Stomach smooth muscle (tissue), 2 donors: ENCODE measurements at regions not wholly inside any gene's neighbourhood (a gene's known extent, or its start where the extent isn't known, plus 50 kb on each side); places are given as distances from the start of the nearest gene placed in this dataset.

Experiments
- H3K27ac ChIP-seq: one replicate; pipeline ENCODE4 v1.7.0; 2013; ENCODE audit warnings: mild to moderate bottlenecking, low read length, inconsistent platforms
- H3K27me3 ChIP-seq, 2 donors: one replicate each; pipeline ENCODE4 v1.7.0; 2013; ENCODE audit warnings: low read length in 2 of 2; ENCODE audit not compliant: insufficient read depth in 2 of 2, control insufficient read depth in 1 of 2
- H3K36me3 ChIP-seq, 2 donors: one replicate each; pipeline ENCODE4 v1.7.0; 2013; ENCODE audit warnings: low read length in 2 of 2; ENCODE audit not compliant: control insufficient read depth in 2 of 2, insufficient read depth in 2 of 2
- H3K4me1 ChIP-seq: one replicate; pipeline ENCODE4 v1.7.0; 2013; ENCODE audit warnings: low read length; ENCODE audit not compliant: control insufficient read depth, insufficient read depth
- H3K4me3 ChIP-seq, 2 donors: one replicate each; pipeline ENCODE4 v1.7.0; 2013; ENCODE audit warnings: low read length in 2 of 2
- H3K9ac ChIP-seq, 2 donors: one replicate each; pipeline ENCODE4 v1.7.0; 2013; ENCODE audit warnings: low read length in 2 of 2, mild to moderate bottlenecking in 1 of 2
- H3K9me3 ChIP-seq, 2 donors: one replicate each; pipeline ENCODE4 v1.7.0; 2013; ENCODE audit warnings: low read length in 2 of 2; ENCODE audit not compliant: control insufficient read depth in 2 of 2
- donor health status: healthy.
- donor health status: Pancreatic carcinoma.

DNA sequence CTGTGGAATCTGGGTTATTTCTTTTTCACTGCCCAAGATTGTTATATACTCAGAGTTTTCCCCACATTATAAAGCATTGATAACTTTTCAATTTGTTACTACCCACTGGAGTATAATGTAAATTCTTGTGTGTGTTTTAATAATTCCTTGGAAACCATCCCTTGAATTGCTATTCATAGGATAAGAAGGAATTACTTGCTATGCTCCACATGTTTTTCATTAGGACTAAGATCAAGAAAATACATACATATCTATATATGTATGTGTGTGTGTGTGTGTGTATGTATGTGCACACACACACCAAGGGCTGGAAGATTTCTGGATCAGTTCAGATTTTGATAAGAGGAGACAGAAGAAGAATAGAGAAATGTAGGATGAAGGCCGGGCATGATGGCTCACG, 206.4 kb upstream of the JADE1 start:
- peaks cover 30% of the 10 kb centered on the region for H3K4me1 ChIP-seq

DNA sequence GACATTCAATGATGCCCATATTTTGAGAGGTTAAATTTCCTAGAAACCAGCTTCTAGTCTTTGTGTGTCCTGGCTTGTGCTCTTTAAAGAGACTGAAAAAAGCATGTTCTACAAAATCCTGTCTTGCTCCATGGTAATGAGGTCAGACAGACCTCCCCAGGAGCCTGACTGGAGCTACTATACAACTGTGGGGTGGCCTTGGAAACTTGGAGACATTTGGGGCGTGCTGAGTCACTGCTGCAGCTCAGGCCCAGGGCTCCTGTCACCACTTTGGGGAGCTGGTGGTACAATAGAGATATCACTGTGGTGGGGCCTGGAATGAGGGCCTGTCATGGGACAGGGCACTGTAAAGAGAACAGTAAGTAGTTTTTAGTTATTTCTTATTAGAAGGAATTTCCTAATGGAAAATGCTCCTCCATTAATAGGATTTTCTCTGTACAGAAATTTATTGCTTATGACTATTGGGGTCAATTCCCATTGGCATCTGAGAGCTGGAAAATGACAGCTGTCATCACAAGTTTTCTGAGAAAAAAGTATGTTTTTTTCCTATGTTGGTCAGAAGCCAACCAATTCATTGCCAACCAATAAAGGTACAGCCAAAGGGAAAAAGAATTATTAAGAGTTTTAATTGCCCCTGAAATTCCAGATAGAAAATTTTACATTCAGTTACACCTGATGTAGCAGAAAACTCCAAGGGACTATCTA, 207.4 kb upstream of the JADE1 start:
- peaks cover 34% of the 10 kb centered on the region for H3K4me1 ChIP-seq
- no peak overlapping the region for H3K9ac ChIP-seq
- peak overlapping the region; percentile 53 for H3K27ac ChIP-seq
- H3K9me3 ChIP-seq = no peaks in the 10 kb centered on the region
- H3K36me3 ChIP-seq = no peaks in the 10 kb centered on the region
- H3K27me3 ChIP-seq = no peaks in the 10 kb centered on the region
- no peak overlapping the region for H3K4me3 ChIP-seq

More for the DNA sequence above, 206.4 kb upstream of the JADE1 start:
- Histone ChIP-seq H3K27me3 (no peaks in the 10 kb centered on the region), H3K36me3 (no peaks in the 10 kb centered on the region), H3K9me3 (no peaks in the 10 kb centered on the region), H3K4me3 (no peak overlapping the region), H3K27ac (no peak overlapping the region), H3K9ac (no peak overlapping the region)

DNA sequence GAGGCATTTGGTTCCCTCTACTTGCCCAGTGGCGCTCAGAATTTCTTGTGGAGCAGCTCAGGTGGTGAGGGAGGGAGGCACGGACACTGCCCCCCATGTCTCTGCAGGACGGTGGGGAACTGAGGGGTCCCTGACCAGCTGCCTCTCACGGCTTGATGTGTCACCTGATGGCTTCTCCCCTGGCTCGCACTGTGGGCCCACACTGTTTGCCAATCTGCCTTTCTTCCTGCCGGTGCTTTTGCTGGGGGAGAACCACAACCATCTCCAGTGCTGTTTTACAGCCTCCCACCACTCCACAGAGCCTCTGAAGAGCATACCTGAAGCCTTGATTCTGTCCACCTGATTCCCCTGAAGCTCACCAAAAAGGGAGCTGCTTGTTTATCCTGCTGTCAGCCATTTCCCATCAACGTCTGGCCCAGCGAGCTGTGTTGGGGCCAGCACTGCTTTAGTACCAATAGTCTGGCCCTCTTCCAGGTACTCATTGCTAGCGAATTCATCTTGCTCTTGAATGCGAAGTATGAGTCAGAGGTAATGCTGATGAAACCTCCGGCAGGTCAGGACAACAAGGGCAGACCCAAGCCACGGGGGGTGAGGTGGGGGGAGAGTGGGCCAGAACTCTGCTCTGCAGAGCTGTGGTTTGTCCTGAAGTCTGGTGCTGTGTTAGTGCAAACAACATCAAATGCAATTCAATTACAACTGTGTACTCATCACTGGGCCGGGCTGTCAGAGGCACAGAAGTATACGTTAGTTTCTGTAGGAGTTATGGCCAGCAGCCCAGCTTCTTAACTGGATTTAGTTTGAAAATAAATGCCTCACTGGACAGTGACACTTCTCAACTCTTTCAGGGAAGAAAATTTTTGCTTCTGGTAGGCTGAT, 208.3 kb upstream of the JADE1 start:
- no peaks in the 10 kb centered on the region for H3K9me3 ChIP-seq
- H3K4me1 ChIP-seq = peaks cover 34% of the 10 kb centered on the region
- H3K9ac ChIP-seq = no peak overlapping the region
- peak overlapping the region; percentile 53 for H3K27ac ChIP-seq
- H3K27me3 ChIP-seq = no peaks in the 10 kb centered on the region
- peak overlapping the region in 1 of 2 donors; percentile 24 for H3K4me3 ChIP-seq
- no peaks in the 10 kb centered on the region for H3K36me3 ChIP-seq

DNA sequence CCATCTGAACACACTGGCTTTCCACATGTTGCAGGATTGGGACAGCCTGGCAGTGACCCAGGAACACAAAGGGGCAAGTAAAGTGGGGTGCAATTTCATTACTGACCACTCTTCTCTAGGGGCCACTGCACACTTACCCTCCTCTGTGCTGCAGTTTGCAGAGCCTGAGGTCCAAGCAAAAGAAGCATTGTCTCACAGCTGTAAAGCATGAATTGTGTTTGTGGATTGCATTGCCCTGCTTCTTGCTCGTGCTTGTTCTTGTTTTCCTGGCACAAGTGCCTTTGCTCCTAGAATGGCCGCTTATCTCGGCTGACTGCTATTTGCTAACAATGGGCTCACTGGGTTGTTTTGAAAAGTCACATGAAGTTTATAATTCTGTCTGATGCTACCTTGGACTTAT, 209.1 kb upstream of the JADE1 start:
- Histone ChIP-seq H3K27me3 (no peaks in the 10 kb centered on the region), H3K9me3 (no peaks in the 10 kb centered on the region), H3K27ac (peak overlapping the region; percentile 53), H3K4me1 (peaks cover 34% of the 10 kb centered on the region), H3K4me3 (peak overlapping the region in 1 of 2 donors; percentile 15), H3K9ac (no peak overlapping the region), H3K36me3 (no peaks in the 10 kb centered on the region)

DNA sequence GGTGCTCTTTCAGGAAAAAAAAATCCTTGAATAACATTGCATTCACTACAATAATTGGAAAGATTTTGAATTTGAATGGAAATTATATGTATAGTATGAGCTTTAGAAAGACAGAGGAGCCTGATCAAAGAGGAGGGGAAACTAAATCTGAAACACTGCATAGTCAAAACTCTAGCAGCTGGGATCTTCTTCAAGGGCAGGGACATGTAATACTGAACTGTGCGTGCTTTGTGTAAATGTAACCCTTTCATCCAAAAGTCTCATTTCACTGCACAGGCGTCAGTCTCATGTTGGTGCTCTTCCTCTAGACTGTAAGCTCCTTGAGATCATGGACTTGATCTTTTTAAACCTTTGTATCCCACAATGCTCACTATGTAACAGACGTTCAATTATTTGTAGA, 212.0 kb upstream of the JADE1 start:
- H3K27me3 ChIP-seq = no peaks in the 10 kb centered on the region
- H3K9ac ChIP-seq = no peak overlapping the region
- peaks cover 34% of the 10 kb centered on the region for H3K4me1 ChIP-seq
- H3K9me3 ChIP-seq = peaks cover 0 to 3% of the 10 kb centered on the region in 2 donors
- no peak overlapping the region for H3K4me3 ChIP-seq
- H3K36me3 ChIP-seq = no peaks in the 10 kb centered on the region
- H3K27ac ChIP-seq = no peak overlapping the region

DNA sequence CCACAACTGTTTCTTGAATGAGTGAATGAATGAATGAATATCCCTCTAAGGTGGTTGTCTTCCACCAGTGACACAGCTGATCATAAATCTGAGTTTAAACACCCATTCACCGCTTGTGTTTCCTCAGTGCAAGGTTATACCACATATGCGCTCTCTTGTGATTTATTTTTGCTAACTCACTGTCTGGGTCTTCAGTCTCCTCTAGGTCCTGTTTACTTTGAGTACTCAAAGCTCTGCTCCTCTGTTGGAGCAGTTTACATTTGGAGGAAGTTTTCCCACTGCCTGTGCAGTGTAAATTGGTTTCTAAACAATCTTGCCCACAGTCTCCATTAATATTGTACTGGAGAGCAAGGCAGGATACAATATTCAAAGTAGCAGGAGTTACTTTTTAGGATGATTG, 212.6 kb upstream of the JADE1 start:
- Histone ChIP-seq H3K4me3 (no peak overlapping the region), H3K36me3 (no peaks in the 10 kb centered on the region), H3K9me3 (peaks cover 0 to 3% of the 10 kb centered on the region in 2 donors), H3K9ac (no peak overlapping the region), H3K4me1 (peaks cover 30% of the 10 kb centered on the region), H3K27me3 (no peaks in the 10 kb centered on the region), H3K27ac (peak overlapping the region; percentile 31)

DNA sequence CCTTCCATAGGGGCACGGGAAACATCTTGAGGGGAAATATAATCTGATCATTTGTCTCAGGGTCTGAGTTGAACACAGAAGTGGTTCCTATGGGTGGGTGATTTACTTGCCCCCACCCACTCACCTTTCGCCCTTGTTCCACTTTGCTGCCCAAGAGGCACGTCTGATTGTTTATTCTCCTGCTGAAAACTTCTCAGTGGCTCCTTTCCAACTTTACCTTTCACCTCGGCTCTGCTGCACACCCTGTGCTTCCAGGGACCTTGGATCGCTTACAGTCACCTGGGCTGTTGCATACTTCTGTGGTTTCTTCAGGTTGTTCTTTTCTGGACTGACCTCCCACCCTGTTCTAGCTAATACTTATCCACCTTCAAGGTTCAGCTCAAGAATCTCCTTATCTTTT, 213.4 kb upstream of the JADE1 start:
- Histone ChIP-seq H3K27ac (peak overlapping the region; percentile 31), H3K9me3 (peaks cover 0 to 3% of the 10 kb centered on the region in 2 donors), H3K4me3 (no peak overlapping the region), H3K27me3 (no peaks in the 10 kb centered on the region), H3K4me1 (peaks cover 23% of the 10 kb centered on the region), H3K9ac (no peak overlapping the region), H3K36me3 (no peaks in the 10 kb centered on the region)

DNA sequence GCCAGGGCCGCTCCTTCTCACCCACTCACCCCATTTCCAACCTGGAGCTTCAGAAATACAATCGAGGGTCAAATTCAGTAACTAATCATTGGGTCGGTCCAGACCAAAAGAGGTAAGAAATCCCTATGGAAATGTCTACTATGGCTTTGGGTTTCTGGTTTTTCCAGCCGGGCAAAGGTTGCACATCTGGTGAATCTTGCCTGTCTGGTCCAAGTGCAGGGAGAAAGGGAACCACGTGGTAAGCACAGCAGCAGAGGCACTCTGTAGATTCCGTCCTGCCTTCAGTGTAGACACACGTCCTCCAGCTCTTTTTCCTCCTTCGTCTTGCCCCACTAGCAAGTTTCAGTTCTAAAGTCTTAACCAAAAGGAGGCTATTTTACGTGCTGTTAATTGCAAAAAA, 218.0 kb upstream of the JADE1 start:
- Histone ChIP-seq H3K4me1 (peaks cover 12% of the 10 kb centered on the region), H3K9me3 (peaks cover 0 to 3% of the 10 kb centered on the region in 2 donors), H3K9ac (no peak overlapping the region), H3K36me3 (no peaks in the 10 kb centered on the region), H3K27me3 (no peaks in the 10 kb centered on the region), H3K4me3 (no peak overlapping the region), H3K27ac (no peak overlapping the region)

DNA sequence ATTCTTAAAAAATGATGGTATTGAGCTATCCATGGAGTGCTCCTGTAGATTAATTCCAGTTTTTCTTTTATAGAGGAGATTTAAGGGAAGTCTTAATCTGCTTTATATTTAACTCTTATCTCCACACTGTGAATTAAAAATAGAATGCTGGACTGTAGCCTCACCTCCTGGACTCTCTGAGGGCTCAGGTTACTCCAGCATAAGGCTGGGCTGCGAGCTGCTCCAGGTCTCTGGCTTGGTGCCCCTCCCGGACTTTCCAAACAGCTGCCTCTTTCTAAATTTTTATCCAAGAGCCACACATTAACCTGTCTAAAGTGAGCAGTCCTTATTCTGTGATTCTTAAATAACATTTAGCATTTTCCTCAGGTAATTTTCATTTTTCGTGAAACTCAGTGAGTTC, 218.7 kb upstream of the JADE1 start:
- H3K36me3 ChIP-seq = no peaks in the 10 kb centered on the region
- H3K4me3 ChIP-seq = no peak overlapping the region
- no peak overlapping the region for H3K9ac ChIP-seq
- no peaks in the 10 kb centered on the region for H3K27me3 ChIP-seq
- no peak overlapping the region for H3K27ac ChIP-seq
- H3K4me1 ChIP-seq = peaks cover 12% of the 10 kb centered on the region
- H3K9me3 ChIP-seq = peaks cover 0 to 3% of the 10 kb centered on the region in 2 donors

DNA sequence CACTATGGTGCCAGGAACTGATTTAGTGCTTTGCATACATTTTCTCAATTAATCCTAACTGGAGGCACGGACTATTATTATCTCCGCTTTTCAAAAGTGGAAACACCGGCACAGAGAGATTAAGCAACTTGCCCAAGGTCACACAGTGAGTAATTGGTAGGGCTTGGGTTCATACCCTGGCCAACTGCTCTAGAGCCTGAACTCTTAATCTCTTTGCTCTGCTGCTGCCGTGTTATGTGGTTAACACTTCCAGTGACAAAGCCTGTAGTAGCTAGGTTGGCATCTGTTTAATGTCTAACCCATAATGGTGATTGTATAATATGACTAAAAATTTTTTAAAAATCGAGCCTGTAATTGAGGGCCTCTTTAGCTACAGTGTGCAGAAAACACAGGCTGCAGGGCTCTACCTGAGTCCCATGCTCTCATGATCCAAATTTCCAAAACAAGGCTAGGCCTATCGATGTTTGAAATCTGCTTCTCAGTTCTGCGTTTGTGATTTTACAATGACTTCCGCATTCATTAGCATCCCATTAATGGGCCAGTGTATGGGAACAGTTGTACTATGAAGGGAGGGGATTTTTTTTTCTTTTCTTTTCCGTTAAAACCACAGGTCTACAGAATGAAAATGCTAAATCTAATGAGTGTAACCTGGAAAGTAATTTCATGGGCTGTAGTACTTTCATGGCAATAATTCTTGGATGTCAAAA, 219.3 kb upstream of the JADE1 start:
- H3K4me3 ChIP-seq = no peak overlapping the region
- no peaks in the 10 kb centered on the region for H3K36me3 ChIP-seq
- H3K9ac ChIP-seq = no peak overlapping the region
- peak overlapping the region; percentile 24 for H3K27ac ChIP-seq
- peaks cover 0 to 3% of the 10 kb centered on the region in 2 donors for H3K9me3 ChIP-seq
- no peaks in the 10 kb centered on the region for H3K27me3 ChIP-seq
- H3K4me1 ChIP-seq = peaks cover 12% of the 10 kb centered on the region
